ENCODE measurements at regions not wholly inside any gene's neighbourhood (a gene's known extent, or its start where the extent isn't known, plus 50 kb on each side); places are given as distances from the start of the nearest gene placed in this dataset.
A peak's percentile ranks its signal among the peaks of the same experiment; 100 is the strongest.

DNA sequence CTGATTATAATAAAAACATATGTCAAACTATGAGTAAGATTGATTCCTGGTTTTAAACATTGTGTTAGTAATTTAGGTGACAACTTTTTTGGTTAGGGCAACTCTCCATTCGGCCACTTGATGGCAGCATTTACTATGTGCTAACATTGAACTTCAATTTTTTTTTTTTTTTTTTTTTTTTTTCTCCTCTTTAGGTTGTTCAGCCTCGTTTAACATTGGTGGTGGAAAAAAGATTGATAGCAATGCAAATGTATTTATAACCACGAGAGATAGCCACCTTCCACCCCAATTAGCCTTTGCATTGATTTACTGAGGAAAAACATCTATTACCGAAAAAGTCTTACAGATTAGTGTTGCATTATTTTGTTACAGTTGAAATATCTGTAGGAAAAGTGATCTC is 159.1 kb downstream of the CSNK1G3 start:
- no peak overlapping the region for H3K4me3 ChIP-seq
- no peaks in the 10 kb centered on the region for H3K27me3 ChIP-seq
- TF ChIP-seq, protein P1, sequence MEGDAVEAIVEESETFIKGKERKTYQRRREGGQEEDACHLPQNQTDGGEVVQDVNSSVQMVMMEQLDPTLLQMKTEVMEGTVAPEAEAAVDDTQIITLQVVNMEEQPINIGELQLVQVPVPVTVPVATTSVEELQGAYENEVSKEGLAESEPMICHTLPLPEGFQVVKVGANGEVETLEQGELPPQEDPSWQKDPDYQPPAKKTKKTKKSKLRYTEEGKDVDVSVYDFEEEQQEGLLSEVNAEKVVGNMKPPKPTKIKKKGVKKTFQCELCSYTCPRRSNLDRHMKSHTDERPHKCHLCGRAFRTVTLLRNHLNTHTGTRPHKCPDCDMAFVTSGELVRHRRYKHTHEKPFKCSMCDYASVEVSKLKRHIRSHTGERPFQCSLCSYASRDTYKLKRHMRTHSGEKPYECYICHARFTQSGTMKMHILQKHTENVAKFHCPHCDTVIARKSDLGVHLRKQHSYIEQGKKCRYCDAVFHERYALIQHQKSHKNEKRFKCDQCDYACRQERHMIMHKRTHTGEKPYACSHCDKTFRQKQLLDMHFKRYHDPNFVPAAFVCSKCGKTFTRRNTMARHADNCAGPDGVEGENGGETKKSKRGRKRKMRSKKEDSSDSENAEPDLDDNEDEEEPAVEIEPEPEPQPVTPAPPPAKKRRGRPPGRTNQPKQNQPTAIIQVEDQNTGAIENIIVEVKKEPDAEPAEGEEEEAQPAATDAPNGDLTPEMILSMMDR (IDR thresholded peaks at IDR 0.05) = peak; percentile 24 to 70 (median 62)
- TF ChIP-seq EP300 (IDR thresholded peaks at IDR 0.05) = no peak
- no peaks in the 10 kb centered on the region for H3K9me3 ChIP-seq
- DNase-seq = no peak
- 15 to 18% methylated on average over 4 of the region's 4 CpGs for WGBS, 2 donors
- no peaks in the 10 kb centered on the region for H3K36me3 ChIP-seq
- H3K27ac ChIP-seq = no peak overlapping the region
- peaks cover 0 to 13% (median 6%) of the 10 kb centered on the region in 4 donors for H3K4me1 ChIP-seq
- peak in 1 of 2 donors; percentile 60 for ATAC-seq (ENCODE audit: low FRiP score in 2 of 2)
